NCI-H524 treated with DMSO at 0.1 percent for 48 hours (cell line): ENCODE measurements at regions not wholly inside any gene's neighbourhood (a gene's known extent, or its start where the extent isn't known, plus 50 kb on each side); places are given as distances from the start of the nearest gene placed in this dataset.
"Not testable (repeated sequence)": the region's sequence is repeated elsewhere in the genome, so short reads cannot be mapped to it uniquely, and the experiment has no call there.

Source experiments
- DNase-seq: peaks from one replicate; lab custom pipeline; 2025; lab: John Stamatoyannopoulos, UW

- no peak for DNase-seq
Measured at GRCh38 chrX:40950546-40950945, 134.7 kb upstream of the USP9X start.

GRCh38 chrX:40951407-40951806 lies 133.8 kb upstream of the USP9X start:
- DNase-seq = not testable (repeated sequence)

DNA sequence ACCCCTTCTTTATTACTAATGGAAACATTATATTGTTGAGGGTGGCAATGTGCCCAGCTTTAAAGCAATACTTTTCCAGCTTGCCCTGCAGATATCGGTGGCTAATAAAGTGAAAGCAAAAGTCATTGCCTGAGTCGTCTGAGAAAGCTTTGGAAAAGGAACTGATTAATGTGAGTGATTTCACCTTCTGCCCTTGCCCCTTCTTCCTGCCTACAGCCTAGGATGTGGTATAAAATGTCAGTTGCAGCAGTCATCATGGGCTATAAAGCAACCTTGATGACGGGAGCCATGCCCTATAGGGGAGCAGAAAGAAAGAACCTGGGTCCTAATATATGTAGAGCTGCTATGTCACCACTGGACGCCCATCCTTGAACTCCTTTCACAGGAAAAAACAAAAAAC lies 132.4 kb upstream of the USP9X start:
- DNase-seq = no peak

- DNase-seq = no peak
Measured at GRCh38 chrX:40953369-40953768, 131.9 kb upstream of the USP9X start.

DNA sequence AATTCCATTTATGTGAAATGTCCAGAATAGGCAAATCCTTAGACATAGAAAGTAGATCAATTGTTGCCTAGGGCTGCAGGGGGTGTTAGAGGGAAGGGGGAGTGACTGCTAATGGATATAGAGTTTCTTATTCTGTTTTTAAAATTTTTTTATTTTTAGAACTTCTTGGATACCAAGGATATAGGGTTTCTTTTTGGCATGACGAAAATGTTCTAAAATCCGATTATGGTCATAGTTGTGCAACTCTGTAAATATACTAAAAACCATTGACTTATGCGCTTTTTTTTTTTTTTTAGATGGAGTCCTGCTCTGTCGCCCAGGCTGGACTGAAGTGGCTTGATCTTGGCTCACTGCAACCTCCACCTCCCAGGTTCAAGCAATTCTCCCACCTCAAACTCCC lies 125.2 kb upstream of the USP9X start:
- no peak for DNase-seq

DNA sequence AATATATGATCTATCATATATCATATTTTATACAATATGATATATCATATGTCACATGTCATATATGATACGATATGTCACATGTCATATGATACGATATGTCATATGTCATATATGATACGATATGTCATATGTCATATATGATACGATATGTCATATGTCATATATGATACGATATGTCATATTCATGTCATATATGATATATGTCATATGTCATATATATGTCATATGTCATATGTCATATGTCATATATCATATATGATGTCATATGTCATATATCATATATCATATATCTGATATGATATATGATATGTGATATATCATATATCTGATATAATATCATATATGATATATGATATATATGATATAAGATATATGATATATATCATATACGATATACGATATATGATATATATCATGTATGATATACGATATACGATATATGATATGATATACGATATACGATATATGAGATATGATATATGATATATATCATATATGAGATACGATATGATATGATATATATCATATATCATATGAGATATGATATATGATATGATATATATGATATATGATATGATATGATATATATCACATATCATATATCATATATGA lies 122.3 kb upstream of the USP9X start:
- DNase-seq = no peak

- DNase-seq = no peak
Measured at GRCh38 chrX:40964008-40964407, 121.2 kb upstream of the USP9X start.

- DNase-seq = no peak
Measured at GRCh38 chrX:40964633-40965586, 120.3 kb upstream of the USP9X start.

DNA sequence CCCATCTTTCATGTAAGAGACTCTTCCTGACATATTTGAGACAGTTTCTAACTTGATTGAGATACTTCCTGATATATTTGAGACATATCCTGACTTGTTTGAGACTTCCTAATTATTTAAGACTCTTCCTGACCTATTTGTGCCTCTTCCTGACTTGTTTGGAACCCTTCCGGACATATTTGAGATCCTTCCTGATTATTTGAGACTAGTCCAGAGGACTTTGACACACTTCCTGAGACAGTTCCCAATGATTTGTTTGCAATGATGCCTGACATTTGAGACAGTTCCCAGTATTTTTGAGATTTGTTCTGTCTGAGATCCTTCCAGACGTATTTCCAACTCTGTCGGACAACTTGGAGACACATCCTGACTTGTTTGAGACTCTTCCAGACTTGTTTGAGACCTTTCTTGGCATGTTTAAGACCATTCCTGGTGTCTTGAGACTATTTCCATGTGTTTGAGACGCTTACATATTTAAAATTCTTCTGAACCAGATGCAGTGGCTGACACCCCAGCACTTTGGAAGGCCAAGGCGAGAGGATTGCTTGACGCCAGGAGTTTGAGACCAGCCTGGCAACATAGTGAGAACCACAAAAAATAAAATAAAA lies 118.9 kb upstream of the USP9X start:
- DNase-seq = no peak

DNA sequence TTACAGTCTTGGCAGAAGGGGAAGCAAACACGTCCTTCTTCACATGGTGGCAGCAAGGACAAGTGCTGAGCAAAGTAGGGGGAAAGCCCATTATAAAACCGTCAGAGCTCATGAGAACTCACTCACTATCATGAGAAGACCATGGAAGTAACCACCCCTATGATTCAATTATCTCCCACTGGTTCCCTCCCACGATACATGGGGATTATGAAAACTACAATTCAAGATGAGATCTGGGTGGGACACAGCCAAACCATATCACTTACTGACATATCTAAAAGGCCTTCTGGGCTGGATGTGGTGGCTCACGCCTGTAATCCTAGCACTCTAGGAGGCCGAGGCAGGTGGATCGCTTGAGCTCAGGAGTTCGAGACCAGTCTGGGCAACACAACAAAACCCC lies 117.1 kb upstream of the USP9X start:
- DNase-seq = no peak

- no peak for DNase-seq
Measured at GRCh38 chrX:40971736-40972135, 113.5 kb upstream of the USP9X start.

DNA sequence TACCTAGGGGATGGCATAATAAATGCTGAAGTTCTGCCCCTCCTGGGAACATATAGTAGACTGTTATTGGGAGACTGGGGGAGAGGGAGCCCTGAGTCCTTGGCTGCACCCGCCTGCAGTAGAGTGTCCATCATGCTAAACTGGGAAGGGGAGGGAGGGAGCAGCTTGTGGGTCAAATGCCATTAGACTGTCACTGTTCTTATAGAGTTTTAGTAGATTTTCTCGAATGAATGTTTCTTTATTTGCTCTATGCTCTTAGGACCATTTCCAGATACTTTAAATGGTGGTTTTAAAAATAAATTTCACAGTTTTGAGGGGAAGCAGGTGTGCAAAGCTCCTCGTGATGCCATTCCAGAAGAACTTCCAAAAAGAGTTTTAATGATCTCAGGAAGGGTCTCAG lies 111.6 kb upstream of the USP9X start:
- no peak for DNase-seq

- no peak for DNase-seq
Measured at GRCh38 chrX:40975951-40976350, 109.3 kb upstream of the USP9X start.

GRCh38 chrX:40976981-40977380 lies 108.3 kb upstream of the USP9X start:
- DNase-seq = no peak

DNA sequence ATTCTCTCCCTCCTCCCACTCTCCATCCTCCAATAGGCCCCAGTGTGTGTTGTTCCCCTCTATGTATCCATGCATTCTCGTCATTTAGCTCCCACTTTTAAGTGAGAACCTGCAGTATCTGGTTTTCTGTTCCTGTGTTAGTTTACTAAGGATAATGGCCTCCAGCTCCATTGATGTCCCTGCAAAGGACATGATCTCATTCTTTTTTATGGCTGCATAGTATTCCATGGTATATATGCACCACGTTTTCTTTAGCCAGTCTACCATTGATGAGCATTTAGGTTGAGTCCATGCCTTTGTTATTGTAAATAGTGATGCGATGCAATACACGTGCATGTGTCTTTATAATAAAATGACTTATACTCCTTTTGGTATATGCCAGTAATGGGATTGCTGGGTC lies 100.3 kb upstream of the USP9X start:
- no peak for DNase-seq

DNA sequence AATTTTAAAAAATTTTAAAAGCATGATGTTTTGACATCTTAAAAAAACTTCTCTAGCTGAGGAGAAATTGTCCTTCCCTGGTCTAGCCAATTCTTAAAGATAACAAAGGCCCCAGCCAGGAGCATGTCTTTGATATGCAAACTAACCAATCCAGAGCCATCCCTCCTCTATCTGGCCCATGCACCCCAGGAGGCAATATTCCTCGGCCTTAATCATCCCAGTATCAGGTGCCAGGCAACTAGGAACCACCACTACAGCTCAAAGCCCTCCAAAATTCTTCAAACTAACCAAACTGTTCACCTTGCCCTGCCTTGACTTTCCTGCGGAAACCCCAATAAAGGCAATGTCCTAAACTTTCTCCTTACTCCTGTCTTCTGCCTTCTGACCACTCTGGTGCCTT lies 97.8 kb upstream of the USP9X start:
- no peak for DNase-seq

- no peak for DNase-seq
Measured at GRCh38 chrX:40988100-40988499, 97.1 kb upstream of the USP9X start.

DNA sequence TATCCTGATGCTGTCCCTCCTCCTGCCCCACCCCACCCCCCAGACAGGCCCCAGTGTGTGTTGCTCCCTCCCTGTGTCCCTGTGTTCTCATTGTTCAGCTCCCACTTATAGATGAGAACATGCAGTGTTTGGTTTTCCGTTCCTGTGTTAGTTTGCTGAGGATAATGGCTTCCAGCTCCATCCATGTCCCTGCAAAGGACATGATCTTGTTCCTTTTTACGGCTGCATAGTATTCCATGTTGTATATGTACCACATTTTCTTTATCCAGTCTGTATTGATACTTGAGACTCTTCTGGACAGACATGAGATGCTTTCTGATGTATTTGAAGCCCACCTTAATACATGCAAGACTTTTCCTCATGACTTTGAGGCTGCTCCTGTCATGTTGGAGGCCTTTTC lies 91.8 kb upstream of the USP9X start:
- not testable (repeated sequence) for DNase-seq

DNA sequence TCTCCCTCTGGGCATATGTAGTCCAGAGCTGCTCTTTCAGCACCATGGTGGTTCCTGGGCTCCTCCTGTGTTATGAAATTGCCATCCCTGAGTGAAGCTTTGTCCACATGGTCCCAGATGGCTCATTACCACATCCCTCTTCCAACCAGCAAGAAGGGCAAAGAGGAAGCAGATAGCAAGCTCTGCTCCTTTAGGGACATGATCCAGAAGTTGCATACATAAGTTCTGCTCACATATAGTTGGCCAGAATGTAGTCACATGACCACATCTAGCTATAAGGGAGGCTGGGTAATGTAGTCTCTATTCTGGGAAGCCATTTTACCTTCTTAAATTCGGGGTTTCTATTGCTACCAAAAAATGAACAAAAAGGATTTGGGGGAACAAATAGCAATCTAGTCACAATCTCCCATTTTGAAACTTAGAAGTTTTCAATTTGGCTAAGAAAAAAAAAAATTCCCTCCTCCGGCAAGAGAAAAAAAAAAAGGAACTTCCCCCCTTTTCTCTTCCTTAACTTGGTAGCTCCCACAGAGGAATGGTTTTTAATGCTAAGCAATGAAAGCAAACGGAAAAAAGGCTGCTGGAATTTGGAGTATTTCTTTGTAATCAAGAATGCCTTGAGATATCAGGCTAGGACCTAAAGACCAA lies 88.2 kb upstream of the USP9X start:
- peak; percentile 17 for DNase-seq

- no peak for DNase-seq
Measured at GRCh38 chrX:40998123-40998522, 87.1 kb upstream of the USP9X start.

DNA sequence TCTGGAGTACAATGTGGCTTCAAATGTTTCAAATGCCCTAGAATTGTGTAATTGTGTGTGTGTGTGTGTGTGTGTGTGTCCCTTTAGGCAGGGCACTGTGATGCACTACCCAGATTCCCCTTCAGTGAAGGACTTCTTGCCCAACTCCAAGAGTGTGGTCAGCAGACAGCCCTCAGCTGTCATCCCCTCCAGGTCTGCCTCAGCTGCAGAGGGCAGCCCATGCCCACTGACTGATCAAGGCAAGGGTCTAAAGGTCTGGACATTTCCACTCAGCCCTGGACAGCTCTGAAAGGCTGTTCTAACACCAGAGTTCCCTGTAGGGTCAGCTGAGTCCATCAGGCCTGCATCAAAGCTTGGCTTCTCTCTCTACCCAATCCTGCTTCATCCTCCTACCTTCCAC lies 83.9 kb upstream of the USP9X start:
- no peak for DNase-seq

DNA sequence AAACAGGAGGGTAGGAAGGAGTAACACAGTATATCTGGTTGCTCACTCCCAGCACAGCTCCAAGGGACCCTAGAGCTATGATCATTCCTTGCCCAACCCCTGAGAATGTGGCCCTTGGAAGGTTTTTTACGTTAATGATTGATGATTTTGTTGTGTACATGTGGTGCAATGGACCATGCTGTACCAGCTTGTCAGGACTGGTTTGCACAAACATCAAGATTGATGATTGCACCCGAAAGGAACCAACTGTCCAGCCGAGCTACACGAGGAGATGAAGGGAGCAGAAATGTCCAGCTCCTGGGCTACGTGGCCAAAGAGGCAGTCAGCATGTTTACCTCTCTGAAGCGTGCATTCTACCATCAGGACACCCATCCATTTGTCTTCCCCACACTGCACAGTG lies 83.2 kb upstream of the USP9X start:
- no peak for DNase-seq
